Gastrocnemius medialis (tissue), 4 donors: ENCODE measurements at regions not wholly inside any gene's neighbourhood (a gene's known extent, or its start where the extent isn't known, plus 50 kb on each side); places are given as distances from the start of the nearest gene placed in this dataset.

Source experiments
- CTCF ChIP-seq, 5 experiments: fragments of 450-650 bp in 3 of 5; fragments of 200-600 bp in 2 of 5; sonication (generic) in 2 of 5; IDR thresholded peaks in 4 of 5; conservative IDR thresholded peaks in 1 of 5; 1 replicate in 4 of 5; 2 replicates in 1 of 5; pipeline ENCODE4 v1.5.1; 2016 to 2019; ENCODE audit warnings: antibody characterized with exemption in 5 of 5, mild to moderate bottlenecking in 3 of 5, moderate library complexity in 3 of 5
- POLR2A ChIP-seq, 2 donors: fragments of 450-650 bp; IDR thresholded peaks; one replicate each; pipeline ENCODE4 v1.6.1; 2017; ENCODE audit warnings: antibody characterized with exemption in 2 of 2, mild to moderate bottlenecking in 2 of 2, moderate library complexity in 2 of 2

- TF ChIP-seq CTCF (IDR thresholded peaks at IDR 0.05 in 4 of 5, conservative IDR thresholded peaks at IDR 0.05 in 1 of 5) (no peak), POLR2A (IDR thresholded peaks at IDR 0.05) (no peak)
These were observed 245.3 kb downstream of the ENC1 start for GRCh38 chr5:74394916-74395880.
